HK-2 (cell line): ENCODE measurements at regions not wholly inside any gene's neighbourhood (a gene's known extent, or its start where the extent isn't known, plus 50 kb on each side); places are given as distances from the start of the nearest gene placed in this dataset.

Experiments used
- DNase-seq: peaks from one replicate; pipeline ENCODE4 v3.0.0-alpha.2; 2018; ENCODE audit not compliant: unreplicated experiment

GRCh38 chr10:4077804-4078203 lies 292.8 kb upstream of the KLF6 start:
- no peak for DNase-seq

GRCh38 chr10:4076983-4077382 lies 292.0 kb upstream of the KLF6 start:
- DNase-seq = no peak

GRCh38 chr10:4075443-4075842 lies 290.4 kb upstream of the KLF6 start:
- no peak for DNase-seq

- no peak for DNase-seq
Observed at GRCh38 chr10:4074545-4075407, 289.8 kb upstream of the KLF6 start.

- no peak for DNase-seq
Observed at GRCh38 chr10:4073912-4074311, 288.9 kb upstream of the KLF6 start.

GRCh38 chr10:4070921-4071660 lies 286.1 kb upstream of the KLF6 start:
- no peak for DNase-seq

GRCh38 chr10:4070184-4070583 lies 285.2 kb upstream of the KLF6 start:
- no peak for DNase-seq

GRCh38 chr10:4069491-4069890 lies 284.5 kb upstream of the KLF6 start:
- no peak for DNase-seq

GRCh38 chr10:4068629-4069028 lies 283.6 kb upstream of the KLF6 start:
- no peak for DNase-seq

- DNase-seq = no peak
Observed at GRCh38 chr10:4067931-4068561, 283.0 kb upstream of the KLF6 start.

- DNase-seq = no peak
Observed at GRCh38 chr10:4067531-4067930, 282.5 kb upstream of the KLF6 start.

- no peak for DNase-seq
Observed at GRCh38 chr10:4066581-4067390, 281.8 kb upstream of the KLF6 start.

GRCh38 chr10:4064489-4064888 lies 279.5 kb upstream of the KLF6 start:
- no peak for DNase-seq

- no peak for DNase-seq
Observed at GRCh38 chr10:4063717-4064116, 278.7 kb upstream of the KLF6 start.

- no peak for DNase-seq
Observed at GRCh38 chr10:4062751-4063150, 277.7 kb upstream of the KLF6 start.

GRCh38 chr10:4062072-4062471 lies 277.1 kb upstream of the KLF6 start:
- DNase-seq = no peak

GRCh38 chr10:4061441-4061951 lies 276.5 kb upstream of the KLF6 start:
- DNase-seq = no peak

- no peak for DNase-seq
Observed at GRCh38 chr10:4059471-4060138, 274.6 kb upstream of the KLF6 start.

GRCh38 chr10:4058514-4059029 lies 273.6 kb upstream of the KLF6 start:
- DNase-seq = no peak

GRCh38 chr10:4057725-4058513 lies 272.9 kb upstream of the KLF6 start:
- no peak for DNase-seq
